ENCODE measurements at regions not wholly inside any gene's neighbourhood (a gene's known extent, or its start where the extent isn't known, plus 50 kb on each side); places are given as distances from the start of the nearest gene placed in this dataset.

- no peak for DNase-seq (ENCODE audit: low read depth, low spot score)
Observed at GRCh38 chr10:78272329-78272728, 238.7 kb downstream of the RPS24 start.

GRCh38 chr10:78274491-78274890 lies 240.8 kb downstream of the RPS24 start:
- DNase-seq (ENCODE audit: low read depth, low spot score), result no peak

- no peak for DNase-seq (ENCODE audit: low read depth, low spot score)
Observed at GRCh38 chr10:78276139-78276538, 242.5 kb downstream of the RPS24 start.

DNA sequence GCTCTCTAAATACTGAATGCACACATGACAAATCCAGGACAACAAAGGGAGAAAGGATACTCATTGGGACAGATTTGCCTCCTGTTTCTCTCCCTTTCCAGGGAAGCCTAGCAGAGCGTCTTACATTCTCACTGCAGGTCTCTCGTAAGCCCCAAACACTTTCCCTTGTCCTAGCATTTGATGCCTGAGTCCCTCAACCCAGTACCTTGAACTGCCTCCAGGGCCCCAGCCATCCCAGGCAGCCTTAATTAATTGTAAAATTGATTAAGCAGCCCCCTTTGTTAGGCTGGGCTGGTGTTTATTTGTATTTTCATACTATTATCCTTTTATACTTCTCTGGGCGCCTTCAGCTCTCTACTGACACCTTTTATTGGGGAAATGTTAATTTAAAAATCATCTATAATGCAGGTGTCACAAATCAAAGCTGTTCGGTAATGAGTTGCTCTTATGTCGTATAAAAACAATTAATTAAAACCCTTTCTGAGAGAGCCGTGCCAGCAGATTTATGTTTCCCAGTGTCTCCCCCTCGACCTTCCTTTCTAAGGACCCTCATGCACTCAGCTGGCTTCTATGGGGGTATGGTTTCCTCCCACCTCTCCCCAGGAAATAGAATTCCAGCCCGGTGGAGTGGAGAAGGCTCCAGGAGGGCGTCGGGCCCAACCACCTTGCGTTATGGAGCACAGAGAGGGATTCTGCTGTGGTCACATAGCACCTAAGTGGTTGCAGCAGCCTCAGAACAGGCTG lies 243.8 kb downstream of the RPS24 start:
- DNase-seq (ENCODE audit: low read depth, low spot score), result no peak

DNA sequence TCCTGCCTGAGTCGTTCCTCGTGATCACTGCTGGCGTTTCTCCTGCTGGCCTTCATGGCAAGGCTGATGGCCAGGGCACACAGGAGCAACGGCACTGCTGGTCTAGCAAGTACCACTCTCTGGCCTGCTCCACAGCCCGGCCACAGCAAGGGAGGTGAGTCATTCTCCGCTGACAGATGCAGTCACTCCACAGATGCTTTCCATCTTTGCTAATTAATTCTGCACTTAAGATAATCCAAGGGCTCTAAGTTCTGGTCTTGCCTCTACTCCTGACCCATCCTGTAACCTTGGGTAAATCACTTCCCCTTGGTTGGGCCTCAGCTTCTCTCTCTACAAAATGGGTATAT lies 244.4 kb downstream of the RPS24 start:
- no peak for DNase-seq (ENCODE audit: low read depth, low spot score)

DNA sequence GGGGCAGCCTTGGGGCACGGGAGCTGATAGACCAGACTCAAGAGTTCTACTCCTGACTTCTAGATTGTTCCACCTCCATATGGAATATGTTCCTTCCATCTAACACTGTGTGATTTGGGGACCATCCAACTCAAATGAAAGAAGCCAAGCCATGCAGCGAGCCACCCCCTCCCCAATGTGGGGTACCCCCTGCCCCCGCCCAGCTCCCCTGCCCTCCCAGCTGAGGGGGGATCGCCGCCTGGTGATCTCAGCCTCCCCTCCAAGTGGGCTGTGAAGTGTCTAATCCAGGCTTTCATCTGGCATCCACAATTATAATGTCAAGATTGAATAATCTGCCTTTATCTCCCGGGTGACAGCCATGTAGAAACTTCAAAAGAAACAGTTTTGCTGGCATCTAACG lies 246.1 kb downstream of the RPS24 start:
- no peak for DNase-seq (ENCODE audit: low read depth, low spot score)

GRCh38 chr10:78280604-78281003 lies 246.9 kb downstream of the RPS24 start:
- no peak for DNase-seq (ENCODE audit: low read depth, low spot score)

- no peak for DNase-seq (ENCODE audit: low read depth, low spot score)
Observed at GRCh38 chr10:78281627-78282026, 248.0 kb downstream of the RPS24 start.

GRCh38 chr10:78283069-78283682 lies 249.5 kb downstream of the RPS24 start:
- no peak for DNase-seq (ENCODE audit: low read depth, low spot score)

- no peak for DNase-seq (ENCODE audit: low read depth, low spot score)
Observed at GRCh38 chr10:78284381-78284780, 250.7 kb downstream of the RPS24 start.

- DNase-seq (ENCODE audit: low read depth, low spot score), result no peak
Observed at GRCh38 chr10:78285226-78285625, 251.6 kb downstream of the RPS24 start.

DNA sequence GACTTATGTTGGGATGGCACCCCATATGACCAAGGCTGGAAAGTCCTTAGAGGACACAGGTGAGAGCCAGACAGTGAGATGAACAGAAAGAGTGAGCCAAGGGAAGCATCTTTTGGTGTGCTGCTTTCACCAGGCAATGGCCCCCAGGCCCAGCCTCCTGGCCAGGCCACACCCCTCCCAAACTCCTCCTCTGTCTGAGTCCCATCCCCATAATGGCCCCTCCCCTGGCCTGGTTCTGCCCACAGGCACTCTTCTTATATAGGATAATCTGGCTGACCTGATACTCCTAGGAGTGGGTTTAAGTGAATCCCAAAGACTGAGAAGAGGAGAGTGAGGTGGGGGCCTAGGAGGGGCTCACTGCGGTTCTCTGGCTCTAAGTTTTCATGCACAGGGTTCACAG lies 252.5 kb downstream of the RPS24 start:
- DNase-seq (ENCODE audit: low read depth, low spot score), result no peak

GRCh38 chr10:78286668-78287067 lies 253.0 kb downstream of the RPS24 start:
- no peak for DNase-seq (ENCODE audit: low read depth, low spot score)

DNA sequence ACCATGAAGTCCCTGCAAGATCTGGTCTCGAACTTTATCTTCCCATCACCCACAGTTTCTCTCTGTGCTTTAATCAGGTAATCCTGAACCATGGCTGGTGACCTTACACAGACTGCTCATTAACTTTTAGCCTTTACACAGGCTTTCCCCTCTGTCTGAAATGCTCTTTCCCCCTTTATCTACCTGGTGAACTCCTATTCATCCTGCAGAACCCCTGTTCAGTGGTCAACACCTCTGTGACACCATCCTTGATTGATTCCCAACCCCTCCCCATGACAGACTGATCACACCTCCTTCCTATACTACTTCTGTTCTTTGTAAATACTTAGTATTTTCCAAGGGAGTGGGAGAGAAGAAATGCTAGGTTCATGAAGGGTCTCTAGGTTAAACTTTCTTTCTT lies 254.0 kb downstream of the RPS24 start:
- DNase-seq (ENCODE audit: low read depth, low spot score), result no peak

DNA sequence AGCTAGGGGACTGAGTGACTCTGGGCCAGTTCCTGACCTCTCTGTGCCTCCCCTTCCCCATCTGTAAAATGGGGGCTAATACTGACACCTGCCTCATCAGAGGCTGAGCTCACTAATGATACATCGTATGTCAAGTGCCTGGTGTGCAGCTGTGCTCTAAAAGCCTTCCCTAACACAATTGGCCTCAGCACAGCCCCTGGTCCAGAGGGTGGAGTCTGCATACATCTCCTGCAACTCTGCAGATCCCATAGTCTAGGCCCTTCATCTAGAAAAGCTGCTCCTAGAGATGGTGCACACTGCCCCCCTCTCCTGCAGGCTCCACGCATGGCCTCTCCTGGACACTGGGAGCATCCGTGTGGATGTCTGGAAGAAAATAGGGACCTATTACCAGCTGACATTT lies 255.0 kb downstream of the RPS24 start:
- no peak for DNase-seq (ENCODE audit: low read depth, low spot score)

DNA sequence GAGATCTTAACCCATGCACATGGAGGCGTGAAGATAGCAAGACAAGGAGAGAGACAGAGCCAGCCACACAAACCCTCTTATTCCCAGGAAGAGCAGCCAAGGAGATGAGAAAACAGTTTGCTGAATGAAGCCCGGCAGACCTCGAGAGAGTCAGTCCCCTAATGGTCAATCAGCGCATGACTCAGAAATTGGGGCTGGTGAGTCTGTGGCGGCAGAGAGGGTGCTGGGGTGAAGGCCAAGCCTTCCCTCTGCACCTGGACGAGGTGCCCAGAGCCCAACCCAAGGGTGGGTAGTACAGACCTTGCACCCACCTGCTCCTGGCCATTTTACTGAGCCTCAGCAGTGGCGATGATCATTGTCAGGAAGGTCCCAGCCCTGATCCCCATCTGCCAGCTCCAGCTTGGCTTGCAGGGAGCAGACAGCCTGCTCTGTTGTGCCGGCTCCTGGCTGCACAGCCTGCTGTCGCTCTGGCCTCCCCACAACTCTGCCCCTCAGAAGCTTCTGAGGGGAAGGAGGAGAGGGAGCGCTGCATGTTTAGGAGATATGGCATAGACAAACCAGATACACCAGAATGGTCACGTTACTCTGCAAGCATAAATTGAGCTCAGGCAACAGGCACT lies 256.6 kb downstream of the RPS24 start:
- no peak for DNase-seq (ENCODE audit: low read depth, low spot score)

GRCh38 chr10:78291722-78292121 lies 258.1 kb downstream of the RPS24 start:
- no peak for DNase-seq (ENCODE audit: low read depth, low spot score)

DNA sequence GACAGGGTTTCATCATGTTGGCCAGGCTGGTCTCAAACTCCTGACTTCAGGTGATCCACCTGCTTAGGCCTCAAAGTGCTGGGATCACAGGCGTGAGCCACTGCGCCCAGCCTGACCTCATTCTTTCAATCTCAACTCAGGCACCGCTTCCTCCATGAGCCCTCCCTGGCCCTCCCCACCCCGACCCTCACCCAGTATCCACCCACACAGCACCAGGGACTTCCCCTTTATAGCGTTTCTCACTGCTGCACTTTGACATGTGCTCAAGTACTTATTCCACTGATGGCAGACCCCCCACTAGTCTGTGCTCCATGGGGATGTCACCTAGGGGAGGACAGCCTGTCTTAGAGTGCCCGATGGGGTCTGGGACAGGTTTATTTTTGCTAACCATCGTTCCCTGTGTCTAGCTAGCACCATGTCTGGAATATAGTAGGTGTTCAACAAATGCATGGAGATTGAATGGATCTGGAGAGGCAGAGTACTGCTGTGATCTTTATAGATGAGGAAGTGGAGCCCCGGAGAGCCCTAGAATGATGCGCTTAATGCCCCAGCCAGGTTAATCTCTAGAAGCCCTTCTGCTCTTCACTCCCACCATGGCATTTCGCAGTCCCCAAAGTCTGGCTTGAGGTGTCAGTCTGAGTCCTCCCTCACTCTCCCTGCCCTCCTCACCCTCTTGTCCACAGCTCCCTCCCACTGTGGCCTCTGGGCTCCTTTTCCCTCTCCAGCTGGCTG lies 258.8 kb downstream of the RPS24 start:
- no peak for DNase-seq (ENCODE audit: low read depth, low spot score)

DNA sequence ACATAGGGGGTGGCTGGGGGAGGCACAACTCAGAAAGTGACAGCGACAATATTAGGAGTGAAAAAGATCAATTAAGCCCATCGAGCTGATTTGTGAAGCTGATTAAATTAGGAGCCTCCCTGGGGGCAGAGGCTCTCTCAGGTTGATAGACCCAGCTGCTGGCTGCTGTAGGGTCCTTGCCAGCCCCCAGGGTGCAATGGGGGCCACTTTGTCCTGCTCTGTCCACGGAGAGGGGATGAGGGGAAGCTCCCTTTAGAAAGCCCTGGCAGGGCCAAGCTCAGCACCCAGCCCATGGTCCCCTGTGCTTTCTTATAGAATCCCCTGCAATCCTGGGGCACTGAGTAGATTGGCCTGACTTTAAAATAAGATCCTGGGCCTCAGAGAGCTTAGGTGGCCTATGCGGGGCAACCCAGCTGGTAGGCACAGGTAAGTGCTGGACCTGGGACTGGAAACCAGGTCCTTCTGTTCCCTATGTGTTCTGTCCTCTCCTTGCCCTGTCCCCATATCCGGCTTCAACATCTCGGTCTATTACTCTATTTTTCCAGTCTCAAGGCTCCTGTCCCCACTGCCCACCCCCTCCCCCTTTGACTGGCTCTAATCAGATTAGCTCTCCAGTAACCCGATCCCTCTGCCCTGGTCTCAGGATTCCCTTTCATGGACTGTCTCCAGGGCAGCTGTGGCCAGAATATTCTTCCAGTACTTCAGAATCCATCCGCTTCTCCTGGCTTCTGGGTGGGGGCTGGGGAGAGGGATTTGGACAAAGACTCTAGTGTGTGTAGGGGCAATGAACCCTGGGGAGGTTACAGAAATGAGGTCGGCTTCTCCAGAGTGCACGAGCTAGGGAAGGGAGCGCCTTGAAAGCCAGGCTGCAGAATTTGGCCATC lies 259.6 kb downstream of the RPS24 start:
- DNase-seq (ENCODE audit: low read depth, low spot score), result no peak

DNA sequence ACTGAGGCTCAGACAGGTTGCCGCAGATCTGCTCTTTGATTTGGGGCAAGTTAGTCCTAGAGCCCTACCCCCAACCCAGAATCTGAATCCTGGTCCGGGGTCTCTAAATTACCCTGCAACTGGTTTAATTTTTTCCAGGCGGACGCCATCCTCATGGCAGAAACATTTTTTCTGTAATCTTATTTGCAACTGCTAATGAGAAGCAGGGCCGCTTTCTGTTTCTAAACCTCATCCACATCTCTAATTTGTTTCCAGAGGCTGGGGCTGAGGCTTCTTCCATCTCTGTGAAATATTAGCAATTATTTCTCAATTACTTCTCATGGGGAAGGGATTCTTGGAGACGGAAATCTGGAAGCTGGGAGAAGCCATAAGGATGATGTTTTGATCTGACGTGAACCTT lies 261.6 kb downstream of the RPS24 start:
- DNase-seq (ENCODE audit: low read depth, low spot score), result no peak

- DNase-seq (ENCODE audit: low read depth, low spot score), result no peak
Observed at GRCh38 chr10:78296785-78297184, 263.1 kb downstream of the RPS24 start.

- DNase-seq (ENCODE audit: low read depth, low spot score), result no peak
Observed at GRCh38 chr10:78297997-78298396, 264.3 kb downstream of the RPS24 start.

All from brain pericyte (primary cell).